KMS-11 (cell line): ENCODE measurements at regions not wholly inside any gene's neighbourhood (a gene's known extent, or its start where the extent isn't known, plus 50 kb on each side); places are given as distances from the start of the nearest gene placed in this dataset.

Experiments
- H2AFZ ChIP-seq: fragments of 200-600 bp; sonication (generic); 2 replicates; pipeline ENCODE4 v1.6.1; 2016; ENCODE audit warnings: antibody characterized with exemption, mixed run types, low read depth
- H3K27ac ChIP-seq: fragments of 200-600 bp; sonication (generic); 2 replicates; pipeline ENCODE4 v1.6.1; 2016; ENCODE audit warnings: mild to moderate bottlenecking, mixed run types
- H3K27me3 ChIP-seq: fragments of 200-600 bp; sonication (generic); 2 replicates; pipeline ENCODE4 v1.6.1; 2017; ENCODE audit warnings: mild to moderate bottlenecking, low read depth, mixed run types, moderate library complexity; ENCODE audit not compliant: insufficient read depth
- H3K36me3 ChIP-seq: fragments of 200-600 bp; sonication (generic); 2 replicates; pipeline ENCODE4 v1.6.1; 2017; ENCODE audit warnings: mild to moderate bottlenecking, mixed run types; ENCODE audit not compliant: insufficient read depth
- H3K4me1 ChIP-seq: fragments of 200-600 bp; sonication (generic); 2 replicates; pipeline ENCODE4 v1.6.1; 2016; ENCODE audit warnings: mild to moderate bottlenecking, low read depth, mixed run types; ENCODE audit not compliant: poor library complexity, severe bottlenecking
- H3K4me2 ChIP-seq: fragments of 200-600 bp; sonication (generic); 2 replicates; pipeline ENCODE4 v1.7.0; 2016; ENCODE audit warnings: mild to moderate bottlenecking, mixed run types
- H3K4me3 ChIP-seq: fragments of 200-600 bp; sonication (generic); IDR thresholded peaks from 2 replicates; pipeline ENCODE4 v1.6.1; 2017; ENCODE audit warnings: low read depth, low read length, mixed read lengths; ENCODE audit not compliant: insufficient read depth
- H3K79me2 ChIP-seq: fragments of 200-600 bp; sonication (generic); 2 replicates; pipeline ENCODE4 v1.6.1; 2016; ENCODE audit warnings: low read depth, mixed run types; ENCODE audit not compliant: insufficient read depth
- H3K9ac ChIP-seq: fragments of 200-600 bp; sonication (generic); 2 replicates; pipeline ENCODE4 v1.6.1; 2016; ENCODE audit warnings: mild to moderate bottlenecking, mixed run types
- H4K20me1 ChIP-seq: fragments of 200-600 bp; sonication (generic); 2 replicates; pipeline ENCODE4 v1.6.1; 2016; ENCODE audit warnings: mild to moderate bottlenecking, mixed run types; ENCODE audit not compliant: insufficient read depth
- CTCF ChIP-seq: fragments of 200-600 bp; sonication (generic); conservative IDR thresholded peaks from 2 replicates; pipeline ENCODE4 v1.6.1; 2017; ENCODE audit warnings: low read depth, mild to moderate bottlenecking, antibody characterized with exemption, low read length, moderate library complexity, mixed read lengths

- no peak overlapping the region for H3K4me3 ChIP-seq
- H4K20me1 ChIP-seq, result no peaks in the 10 kb centered on the region
- no peak for TF ChIP-seq CTCF
- no peak overlapping the region for H3K27ac ChIP-seq
- no peak overlapping the region for H3K4me2 ChIP-seq
- no peak overlapping the region for H2AFZ ChIP-seq
- no peaks in the 10 kb centered on the region for H3K27me3 ChIP-seq
- H3K36me3 ChIP-seq, result no peaks in the 10 kb centered on the region
- H3K4me1 ChIP-seq, result no peaks in the 10 kb centered on the region
- no peaks in the 10 kb centered on the region for H3K79me2 ChIP-seq
- no peak overlapping the region for H3K9ac ChIP-seq
These were observed 347.5 kb upstream of the DDI1 start for GRCh38 chr11:103688924-103689323.

- no peaks in the 10 kb centered on the region for H3K79me2 ChIP-seq
- H3K4me3 ChIP-seq, result no peak overlapping the region
- H3K27ac ChIP-seq, result no peak overlapping the region
- no peaks in the 10 kb centered on the region for H3K36me3 ChIP-seq
- no peaks in the 10 kb centered on the region for H4K20me1 ChIP-seq
- no peak overlapping the region for H3K9ac ChIP-seq
- no peaks in the 10 kb centered on the region for H3K27me3 ChIP-seq
- no peak for TF ChIP-seq CTCF
- H3K4me2 ChIP-seq, result no peak overlapping the region
- H2AFZ ChIP-seq, result no peak overlapping the region
- no peaks in the 10 kb centered on the region for H3K4me1 ChIP-seq
These were observed 346.1 kb upstream of the DDI1 start for GRCh38 chr11:103690356-103690755.

- H3K79me2 ChIP-seq, result no peaks in the 10 kb centered on the region
- H3K4me2 ChIP-seq, result no peak overlapping the region
- H3K27ac ChIP-seq, result no peak overlapping the region
- TF ChIP-seq CTCF, result no peak
- no peaks in the 10 kb centered on the region for H4K20me1 ChIP-seq
- no peak overlapping the region for H3K9ac ChIP-seq
- no peaks in the 10 kb centered on the region for H3K36me3 ChIP-seq
- no peaks in the 10 kb centered on the region for H3K4me1 ChIP-seq
- H3K27me3 ChIP-seq, result no peaks in the 10 kb centered on the region
- H2AFZ ChIP-seq, result no peak overlapping the region
- H3K4me3 ChIP-seq, result no peak overlapping the region
These were observed 340.3 kb upstream of the DDI1 start for GRCh38 chr11:103696123-103696522.

GRCh38 chr11:103699216-103699615, 337.2 kb upstream of the DDI1 start:
- Histone ChIP-seq H3K36me3 (no peaks in the 10 kb centered on the region), H3K9ac (no peak overlapping the region), H3K27me3 (no peaks in the 10 kb centered on the region), H3K4me3 (no peak overlapping the region), H3K4me1 (no peaks in the 10 kb centered on the region), H4K20me1 (no peaks in the 10 kb centered on the region), H3K4me2 (no peak overlapping the region), H3K27ac (no peak overlapping the region), H3K79me2 (no peaks in the 10 kb centered on the region), H2AFZ (no peak overlapping the region)
- TF ChIP-seq CTCF, result no peak

- H3K36me3 ChIP-seq, result no peaks in the 10 kb centered on the region
- H3K4me1 ChIP-seq, result no peaks in the 10 kb centered on the region
- H3K27me3 ChIP-seq, result no peaks in the 10 kb centered on the region
- H3K27ac ChIP-seq, result no peak overlapping the region
- H3K4me3 ChIP-seq, result no peak overlapping the region
- H4K20me1 ChIP-seq, result no peaks in the 10 kb centered on the region
- no peak for TF ChIP-seq CTCF
- H3K4me2 ChIP-seq, result no peak overlapping the region
- H3K9ac ChIP-seq, result no peak overlapping the region
- no peak overlapping the region for H2AFZ ChIP-seq
- no peaks in the 10 kb centered on the region for H3K79me2 ChIP-seq
These were observed 336.8 kb upstream of the DDI1 start for GRCh38 chr11:103699656-103700055.
